OCI-LY3 (cell line): ENCODE measurements at regions not wholly inside any gene's neighbourhood (a gene's known extent, or its start where the extent isn't known, plus 50 kb on each side); places are given as distances from the start of the nearest gene placed in this dataset.

ENCODE experiments used
- H2AFZ ChIP-seq: fragments of 200-600, 300-600 bp; shearing (Covaris generic); 2 replicates; pipeline ENCODE4 v1.6.0; 2014; ENCODE audit warnings: antibody characterized with exemption, low read depth, low read length
- H3K27ac ChIP-seq: fragments of 200-600, 300-600 bp; sonication (generic); 2 replicates; pipeline ENCODE4 v1.5.1; 2014; ENCODE audit warnings: mild to moderate bottlenecking, low read length, moderate library complexity, mixed read lengths
- H3K27me3 ChIP-seq: fragments of 200-600, 300-600 bp; sonication (generic); 2 replicates; pipeline ENCODE4 v1.6.1; 2014; ENCODE audit warnings: low read depth, low read length, mixed read lengths
- H3K36me3 ChIP-seq: fragments of 200-600, 300-600 bp; sonication (generic); replicated peaks from 2 replicates; pipeline ENCODE3; 2014; ENCODE audit warnings: low read depth, low read length, mixed read lengths
- H3K4me1 ChIP-seq: fragments of 300-600, 200-600 bp; sonication (generic); 2 replicates; pipeline ENCODE4 v1.6.1; 2014; ENCODE audit warnings: low read length, mixed read lengths
- H3K4me2 ChIP-seq: fragments of 200-600, 300-600 bp; sonication (generic); 2 replicates; pipeline ENCODE4 v1.6.1; 2014; ENCODE audit warnings: low read length, mixed read lengths
- H3K4me3 ChIP-seq: fragments of 300-600, 200-600 bp; sonication (generic); 2 replicates; pipeline ENCODE4 v1.5.1; 2014; ENCODE audit warnings: antibody characterized with exemption, mild to moderate bottlenecking, low read length, moderate library complexity
- H3K79me2 ChIP-seq: fragments of 300-600, 200-600 bp; shearing (Covaris generic); 2 replicates; pipeline ENCODE4 v1.6.1; 2014; ENCODE audit warnings: mild to moderate bottlenecking, low read length, mixed read lengths
- H3K9ac ChIP-seq: fragments of 300-600, 200-600 bp; shearing (Covaris generic); 2 replicates; pipeline ENCODE4 v1.6.0; 2014; ENCODE audit warnings: mild to moderate bottlenecking, low read length, moderate library complexity
- H3K9me3 ChIP-seq: fragments of 200-600, 300-600 bp; shearing (Covaris generic); 2 replicates; pipeline ENCODE4 v1.6.1; 2014; ENCODE audit warnings: low read length, mixed read lengths; ENCODE audit not compliant: insufficient read depth
- H4K20me1 ChIP-seq: fragments of 200-600, 300-600 bp; sonication (generic); 2 replicates; pipeline ENCODE4 v1.6.1; 2016; ENCODE audit warnings: low read length, mixed read lengths; ENCODE audit not compliant: insufficient read depth
- EZH2phosphoT487 ChIP-seq: fragments of 200-600 bp; shearing (Covaris generic); IDR thresholded peaks from 2 replicates; pipeline ENCODE4 v1.6.1; 2018; ENCODE audit warnings: antibody characterized with exemption, mixed run types, low read depth
- TF ChIP-seq, protein P1 (sequence below): fragments of 200-600, 300-600 bp; sonication (generic); IDR thresholded peaks from 2 replicates; pipeline ENCODE4 v1.5.1; 2014; ENCODE audit warnings: antibody characterized with exemption, low read length, low read depth

GRCh38 chr14:87063181-87063580 is 929.8 kb downstream of the GALC start:
- no peaks in the 10 kb centered on the region for H3K27me3 ChIP-seq
- no peak overlapping the region for H3K4me2 ChIP-seq
- H3K79me2 ChIP-seq: no peaks in the 10 kb centered on the region
- peaks cover 4% of the 10 kb centered on the region for H3K36me3 ChIP-seq
- H3K27ac ChIP-seq: no peak overlapping the region
- no peak overlapping the region for H3K9ac ChIP-seq
- no peak overlapping the region for H2AFZ ChIP-seq
- H3K4me3 ChIP-seq: no peak overlapping the region
- TF ChIP-seq, protein P1, sequence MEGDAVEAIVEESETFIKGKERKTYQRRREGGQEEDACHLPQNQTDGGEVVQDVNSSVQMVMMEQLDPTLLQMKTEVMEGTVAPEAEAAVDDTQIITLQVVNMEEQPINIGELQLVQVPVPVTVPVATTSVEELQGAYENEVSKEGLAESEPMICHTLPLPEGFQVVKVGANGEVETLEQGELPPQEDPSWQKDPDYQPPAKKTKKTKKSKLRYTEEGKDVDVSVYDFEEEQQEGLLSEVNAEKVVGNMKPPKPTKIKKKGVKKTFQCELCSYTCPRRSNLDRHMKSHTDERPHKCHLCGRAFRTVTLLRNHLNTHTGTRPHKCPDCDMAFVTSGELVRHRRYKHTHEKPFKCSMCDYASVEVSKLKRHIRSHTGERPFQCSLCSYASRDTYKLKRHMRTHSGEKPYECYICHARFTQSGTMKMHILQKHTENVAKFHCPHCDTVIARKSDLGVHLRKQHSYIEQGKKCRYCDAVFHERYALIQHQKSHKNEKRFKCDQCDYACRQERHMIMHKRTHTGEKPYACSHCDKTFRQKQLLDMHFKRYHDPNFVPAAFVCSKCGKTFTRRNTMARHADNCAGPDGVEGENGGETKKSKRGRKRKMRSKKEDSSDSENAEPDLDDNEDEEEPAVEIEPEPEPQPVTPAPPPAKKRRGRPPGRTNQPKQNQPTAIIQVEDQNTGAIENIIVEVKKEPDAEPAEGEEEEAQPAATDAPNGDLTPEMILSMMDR: no peak
- TF ChIP-seq EZH2phosphoT487: no peak
- H4K20me1 ChIP-seq: no peaks in the 10 kb centered on the region
- H3K9me3 ChIP-seq: peaks cover 4% of the 10 kb centered on the region; the same call in 1 of the 2 replicates
- peaks cover 18% of the 10 kb centered on the region for H3K4me1 ChIP-seq

- no peak overlapping the region for H3K27ac ChIP-seq
- H3K4me2 ChIP-seq: no peak overlapping the region
- no peaks in the 10 kb centered on the region for H4K20me1 ChIP-seq
- H2AFZ ChIP-seq: no peak overlapping the region
- no peak for TF ChIP-seq EZH2phosphoT487
- TF ChIP-seq, protein P1: no peak
- H3K79me2 ChIP-seq: no peaks in the 10 kb centered on the region
- H3K4me3 ChIP-seq: no peak overlapping the region
- H3K9me3 ChIP-seq: peaks cover 4% of the 10 kb centered on the region; the same call in 1 of the 2 replicates
- no peaks in the 10 kb centered on the region for H3K36me3 ChIP-seq
- no peaks in the 10 kb centered on the region for H3K27me3 ChIP-seq
- H3K9ac ChIP-seq: no peak overlapping the region
- H3K4me1 ChIP-seq: no peaks in the 10 kb centered on the region
These were observed 932.6 kb downstream of the GALC start for GRCh38 chr14:87060405-87060804.

DNA sequence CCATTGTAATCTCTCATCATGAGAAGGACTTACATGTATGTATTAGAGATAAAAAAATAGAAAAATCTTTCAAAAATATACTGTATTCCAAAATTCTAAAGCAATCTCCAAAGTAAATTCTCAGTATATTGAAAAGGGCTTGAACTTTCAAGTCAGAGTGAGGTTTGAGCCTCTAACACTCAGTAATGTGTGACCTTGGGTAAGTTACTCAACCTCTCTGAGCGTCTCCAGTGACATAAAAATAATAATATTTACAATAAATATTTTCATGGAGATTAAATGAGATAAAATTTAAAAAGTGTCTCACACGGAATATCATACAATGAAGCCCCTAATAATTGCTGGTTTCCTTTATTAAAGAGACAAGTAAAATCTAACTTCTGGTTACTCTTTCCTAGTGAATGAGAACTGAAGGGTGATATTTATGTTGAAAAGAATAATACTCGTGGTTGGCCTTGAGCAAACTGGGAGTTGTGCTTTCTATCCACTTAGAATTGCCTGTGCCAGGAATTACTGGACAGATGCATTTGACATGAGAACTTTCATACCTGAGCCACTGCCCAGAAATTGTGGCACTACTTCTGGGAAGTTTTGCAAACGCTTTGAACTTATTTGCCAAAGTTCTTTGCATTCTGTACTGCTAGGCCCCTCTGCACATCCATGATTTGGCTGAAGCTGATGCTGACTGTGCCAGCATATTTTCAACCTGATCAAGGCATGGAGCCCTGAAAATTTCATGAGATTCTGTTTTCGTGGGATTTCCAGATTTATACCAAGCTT is 933.7 kb downstream of the GALC start:
- H3K4me3 ChIP-seq: no peak overlapping the region
- no peaks in the 10 kb centered on the region for H3K36me3 ChIP-seq
- H3K9ac ChIP-seq: no peak overlapping the region
- H2AFZ ChIP-seq: no peak overlapping the region
- no peaks in the 10 kb centered on the region for H3K79me2 ChIP-seq
- H3K27me3 ChIP-seq: no peaks in the 10 kb centered on the region
- no peaks in the 10 kb centered on the region for H3K9me3 ChIP-seq
- H3K27ac ChIP-seq: no peak overlapping the region
- H3K4me1 ChIP-seq: no peaks in the 10 kb centered on the region
- TF ChIP-seq, protein P1: no peak
- no peak for TF ChIP-seq EZH2phosphoT487
- H3K4me2 ChIP-seq: no peak overlapping the region
- H4K20me1 ChIP-seq: no peaks in the 10 kb centered on the region

DNA sequence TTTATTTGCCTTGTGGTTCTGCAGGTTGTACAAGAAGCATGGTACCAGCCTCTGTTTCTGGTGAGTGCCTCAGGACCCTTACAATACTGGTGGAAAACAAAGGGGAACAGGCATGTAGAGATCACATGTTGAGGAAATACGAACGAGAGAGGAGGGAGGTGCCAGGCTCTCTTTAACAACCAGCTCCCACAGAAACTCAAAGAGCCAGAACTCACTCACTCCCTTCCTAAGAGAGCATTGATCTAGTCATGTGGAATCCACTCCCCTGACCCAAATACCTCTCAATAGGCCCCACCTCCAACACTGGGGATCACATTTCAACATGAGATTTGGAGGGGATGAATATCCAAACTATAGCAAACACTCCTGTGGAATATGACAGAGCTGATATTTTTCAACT is 938.0 kb downstream of the GALC start:
- no peak for TF ChIP-seq EZH2phosphoT487
- TF ChIP-seq, protein P1: no peak
- H2AFZ ChIP-seq: no peak overlapping the region

More for the DNA sequence above, 938.0 kb downstream of the GALC start:
- Histone ChIP-seq H3K27ac (no peak overlapping the region), H3K4me1 (peaks cover 3% of the 10 kb centered on the region; the same call in 1 of the 2 replicates), H3K9me3 (no peaks in the 10 kb centered on the region), H3K27me3 (no peaks in the 10 kb centered on the region), H3K79me2 (no peaks in the 10 kb centered on the region), H4K20me1 (no peaks in the 10 kb centered on the region), H3K4me2 (no peak overlapping the region), H3K4me3 (no peak overlapping the region), H3K36me3 (no peaks in the 10 kb centered on the region), H3K9ac (no peak overlapping the region)
